NT2/D1 (cell line): ENCODE measurements at regions not wholly inside any gene's neighbourhood (a gene's known extent, or its start where the extent isn't known, plus 50 kb on each side); places are given as distances from the start of the nearest gene placed in this dataset.

Source experiments
- SUZ12 ChIP-seq: IDR thresholded peaks from 2 replicates; pipeline ENCODE4 v1.6.1; 2011; ENCODE audit not compliant: insufficient read length, insufficient read depth; ENCODE audit errors: extremely low read depth
- YY1 ChIP-seq: IDR thresholded peaks from 2 replicates; pipeline ENCODE4 v1.6.1; 2011; ENCODE audit not compliant: insufficient read length, insufficient read depth
- ZNF274 ChIP-seq: IDR thresholded peaks from 2 replicates; pipeline ENCODE4 v1.6.1; 2011; ENCODE audit warnings: mild to moderate bottlenecking, low read depth, low read length

DNA sequence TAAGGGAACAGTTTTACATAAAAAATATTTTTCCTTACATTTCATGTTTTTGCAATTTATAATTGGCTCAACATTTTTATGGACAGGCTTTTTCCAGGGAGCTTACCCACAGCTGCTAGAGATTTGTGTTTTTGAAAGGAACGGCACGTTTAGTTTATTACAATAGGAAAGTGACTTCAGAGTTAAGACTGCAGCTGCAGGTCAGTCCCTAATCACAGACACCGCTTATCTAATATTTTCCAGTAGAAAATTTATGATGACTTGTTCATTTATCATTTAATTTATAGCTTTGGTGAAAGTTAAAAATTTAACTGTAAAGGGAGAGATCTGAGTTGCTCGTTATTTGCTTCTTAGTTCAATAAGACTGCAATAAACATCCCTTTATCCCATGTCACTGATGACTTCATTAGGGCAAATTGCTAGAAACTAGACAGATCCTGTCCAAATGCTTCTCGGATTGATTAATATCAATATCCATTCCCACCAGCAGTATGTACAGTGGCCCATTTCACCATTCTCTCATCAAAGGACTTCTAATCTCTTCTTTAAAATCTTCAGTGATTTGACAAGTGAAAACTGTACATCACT, 97.0 kb upstream of the ODAD2 start:
- no peak for TF ChIP-seq ZNF274
- no peak for TF ChIP-seq YY1
- no peak for TF ChIP-seq SUZ12
